B cell (primary cell): ENCODE measurements at regions not wholly inside any gene's neighbourhood (a gene's known extent, or its start where the extent isn't known, plus 50 kb on each side); places are given as distances from the start of the nearest gene placed in this dataset.
A peak's percentile ranks its signal among the peaks of the same experiment; 100 is the strongest.

Experiments
- ATAC-seq: fragments of 200-7000 bp; cut with Tn5 transposase; one replicate; pipeline ENCODE4 v1.10.0; 2021; ENCODE audit warnings: low read depth, mild to moderate bottlenecking, moderate number of reproducible peaks, moderate library complexity
- CTCF ChIA-PET: fragments of 350-600 bp; sonication (Branson Sonifier 250); formaldehyde crosslinking; loops from one replicate; lab custom pipeline; 2021; ENCODE audit warnings: antibody characterized with exemption, inconsistent platforms; lab: Charles Lee
- POLR2A ChIA-PET: fragments of 350-600 bp; sonication (Branson Sonifier 250); formaldehyde crosslinking; loops from one replicate; lab custom pipeline; 2021; ENCODE audit warnings: antibody characterized with exemption; lab: Charles Lee
- DNase-seq: peaks from one replicate; pipeline ENCODE4 v3.0.0; 2013
- H2AFZ ChIP-seq: 2 replicates; pipeline ENCODE4 v1.6.1; 2012; ENCODE audit warnings: mild to moderate bottlenecking, low read depth, low read length; ENCODE audit not compliant: insufficient read depth, poor library complexity, severe bottlenecking
- H3K27ac ChIP-seq, 2 donors: 1 replicate in 1 of 2; 2 replicates in 1 of 2; pipeline ENCODE4 v1.5.1; 2012 to 2013; ENCODE audit warnings: low read length in 2 of 2, mild to moderate bottlenecking in 2 of 2, moderate library complexity in 1 of 2
- H3K27me3 ChIP-seq, 4 experiments: fragments of 200-600 bp in 1 of 4; sonication (generic) in 1 of 4; replicated peaks in 1 of 4; 1 replicate in 2 of 4; 2 replicates in 2 of 4; pipeline versions ENCODE4 v1.6.1 to v1.7.0; 2013 to 2016; ENCODE audit warnings: low read length in 3 of 4, mild to moderate bottlenecking in 2 of 4, mixed read lengths in 1 of 4, moderate library complexity in 1 of 4; ENCODE audit not compliant: insufficient read depth in 4 of 4, control insufficient read depth in 3 of 4; ENCODE audit errors: control extremely low read depth in 1 of 4
- H3K36me3 ChIP-seq, 2 experiments: replicated peaks in 1 of 2; 1 replicate in 1 of 2; 2 replicates in 1 of 2; pipeline versions ENCODE4 v1.6.1 to v1.7.1; 2013; ENCODE audit warnings: low read length in 1 of 2; ENCODE audit not compliant: insufficient read depth in 2 of 2, control insufficient read depth in 1 of 2; ENCODE audit errors: control extremely low read depth in 1 of 2, extremely low read depth in 1 of 2
- H3K4me1 ChIP-seq, 2 donors: fragments of 200-600 bp in 1 of 2; sonication (generic) in 1 of 2; 1 replicate in 1 of 2; 2 replicates in 1 of 2; pipeline versions ENCODE4 v1.5.1 to v1.6.1; 2013 to 2017; ENCODE audit warnings: low read length in 2 of 2; ENCODE audit not compliant: control insufficient read depth in 2 of 2, insufficient read depth in 2 of 2
- H3K4me2 ChIP-seq: replicated peaks from 2 replicates; pipeline ENCODE3; 2012; ENCODE audit warnings: mild to moderate bottlenecking, low read depth, low read length; ENCODE audit not compliant: poor library complexity, severe bottlenecking
- H3K4me3 ChIP-seq, 5 experiments: fragments of 200-600 bp in 1 of 5; sonication (generic) in 1 of 5; 1 replicate in 3 of 5; 2 replicates in 2 of 5; pipeline versions ENCODE4 v1.5.1 to v1.7.0; 2011 to 2016; ENCODE audit warnings: low read length in 4 of 5, mild to moderate bottlenecking in 4 of 5, low read depth in 2 of 5, control low read depth in 1 of 5, moderate library complexity in 1 of 5; ENCODE audit not compliant: insufficient read depth in 1 of 5; ENCODE audit errors: control extremely low read depth in 1 of 5, extremely low read depth in 1 of 5
- H3K79me2 ChIP-seq: fragments of 200-600 bp; sonication (generic); one replicate; pipeline ENCODE4 v1.6.0; 2016; ENCODE audit warnings: low read length; ENCODE audit not compliant: control insufficient read depth, insufficient read depth
- H3K9ac ChIP-seq: fragments of 200-600 bp; sonication (generic); 2 replicates; pipeline ENCODE4 v1.6.1; 2017; ENCODE audit warnings: mild to moderate bottlenecking, low read length, moderate library complexity
- H3K9me3 ChIP-seq, 3 donors: one replicate each; pipeline versions ENCODE4 v1.6.1 to v1.7.1; 2013; ENCODE audit warnings: low read length in 2 of 3; ENCODE audit not compliant: control insufficient read depth in 2 of 3, insufficient read depth in 1 of 3; ENCODE audit errors: control extremely low read depth in 1 of 3
- H4K20me1 ChIP-seq: 2 replicates; pipeline ENCODE4 v1.6.0; 2012; ENCODE audit warnings: mild to moderate bottlenecking, low read length; ENCODE audit not compliant: insufficient read depth, control insufficient read depth, poor library complexity, severe bottlenecking
- H3K27ac Mint-ChIP-seq: one replicate; pipeline ENCODE4 v1.8.0; 2021; ENCODE audit warnings: mixed read lengths
- H3K27me3 Mint-ChIP-seq: one replicate; pipeline ENCODE4 v1.8.0; 2021; ENCODE audit warnings: mixed read lengths
- H3K4me1 Mint-ChIP-seq: one replicate; pipeline ENCODE4 v1.8.0; 2021; ENCODE audit warnings: mixed read lengths
- H3K4me3 Mint-ChIP-seq: one replicate; pipeline ENCODE4 v1.8.0; 2021; ENCODE audit warnings: mixed read lengths
- H3K9me3 Mint-ChIP-seq: one replicate; pipeline ENCODE4 v1.8.0; 2022; ENCODE audit warnings: mixed read lengths; ENCODE audit not compliant: insufficient read depth
- EZH2 ChIP-seq: IDR thresholded peaks from 2 replicates; pipeline ENCODE4 v1.6.1; 2012; ENCODE audit warnings: borderline replicate concordance, low read depth, mild to moderate bottlenecking, moderate library complexity, low read length; ENCODE audit not compliant: insufficient read depth, poor library complexity, severe bottlenecking
- WGBS: methylation state at CpG from one replicate; pipeline ENCODE4 v1.1.5; 2013; ENCODE audit warnings: missing lambda C conversion rate; ENCODE audit not compliant: insufficient coverage; 5-methylcytosine and 5-hydroxymethylcytosine counted together
- intact Hi-C: fragments of 100-400 bp; cut with micrococcal nuclease; formaldehyde crosslinking; loops from one replicate; pipeline ENCODE4 v1.10.0; 2022
- TF ChIP-seq, protein P1 (sequence below): fragments of 200-600 bp; IDR thresholded peaks from one replicate; pipeline ENCODE4 v1.8.0; 2022; ENCODE audit warnings: antibody characterized with exemption, mild to moderate bottlenecking

DNA sequence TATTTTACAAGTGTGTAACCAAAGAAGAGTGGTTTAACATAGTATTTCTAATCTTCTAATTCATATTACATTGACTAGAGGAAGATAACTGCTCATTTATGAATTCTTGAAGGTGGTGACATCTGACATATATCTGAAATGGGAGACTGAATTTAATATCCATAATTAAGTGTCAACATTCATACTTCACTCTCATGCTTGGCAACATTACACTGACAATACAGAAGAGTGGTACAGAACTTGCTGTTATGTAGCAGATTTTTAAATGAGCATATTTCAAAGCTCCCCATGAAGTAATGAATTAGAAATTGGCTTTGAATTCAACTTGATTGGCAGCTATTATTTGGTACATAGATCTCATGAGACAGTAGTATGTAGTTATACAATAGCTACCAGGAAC lies 125.8 kb upstream of the POT1 start:
- H3K4me3 ChIP-seq = no peak overlapping the region
- ChIA-PET CTCF (no interaction called here), POLR2A (no interaction called here)
- no peaks in the 10 kb centered on the region for H4K20me1 ChIP-seq
- no peak for DNase-seq
- Mint-ChIP-seq H3K4me3 (no peak overlapping the region), H3K27me3 (no peaks in the 10 kb centered on the region), H3K9me3 (no peaks in the 10 kb centered on the region), H3K27ac (no peak overlapping the region), H3K4me1 (no peaks in the 10 kb centered on the region)
- H3K36me3 ChIP-seq = no peaks in the 10 kb centered on the region
- H3K79me2 ChIP-seq = no peaks in the 10 kb centered on the region
- no peak for ATAC-seq
- TF ChIP-seq, protein P1, sequence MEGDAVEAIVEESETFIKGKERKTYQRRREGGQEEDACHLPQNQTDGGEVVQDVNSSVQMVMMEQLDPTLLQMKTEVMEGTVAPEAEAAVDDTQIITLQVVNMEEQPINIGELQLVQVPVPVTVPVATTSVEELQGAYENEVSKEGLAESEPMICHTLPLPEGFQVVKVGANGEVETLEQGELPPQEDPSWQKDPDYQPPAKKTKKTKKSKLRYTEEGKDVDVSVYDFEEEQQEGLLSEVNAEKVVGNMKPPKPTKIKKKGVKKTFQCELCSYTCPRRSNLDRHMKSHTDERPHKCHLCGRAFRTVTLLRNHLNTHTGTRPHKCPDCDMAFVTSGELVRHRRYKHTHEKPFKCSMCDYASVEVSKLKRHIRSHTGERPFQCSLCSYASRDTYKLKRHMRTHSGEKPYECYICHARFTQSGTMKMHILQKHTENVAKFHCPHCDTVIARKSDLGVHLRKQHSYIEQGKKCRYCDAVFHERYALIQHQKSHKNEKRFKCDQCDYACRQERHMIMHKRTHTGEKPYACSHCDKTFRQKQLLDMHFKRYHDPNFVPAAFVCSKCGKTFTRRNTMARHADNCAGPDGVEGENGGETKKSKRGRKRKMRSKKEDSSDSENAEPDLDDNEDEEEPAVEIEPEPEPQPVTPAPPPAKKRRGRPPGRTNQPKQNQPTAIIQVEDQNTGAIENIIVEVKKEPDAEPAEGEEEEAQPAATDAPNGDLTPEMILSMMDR = no peak
- no peak for TF ChIP-seq EZH2
- intact Hi-C loops = no loop called here
- H2AFZ ChIP-seq = no peak overlapping the region
- H3K27ac ChIP-seq = no peak overlapping the region
- no peaks in the 10 kb centered on the region for H3K27me3 ChIP-seq
- H3K9ac ChIP-seq = no peak overlapping the region
- H3K4me1 ChIP-seq = no peaks in the 10 kb centered on the region
- no peaks in the 10 kb centered on the region for H3K9me3 ChIP-seq
- H3K4me2 ChIP-seq = no peak overlapping the region

DNA sequence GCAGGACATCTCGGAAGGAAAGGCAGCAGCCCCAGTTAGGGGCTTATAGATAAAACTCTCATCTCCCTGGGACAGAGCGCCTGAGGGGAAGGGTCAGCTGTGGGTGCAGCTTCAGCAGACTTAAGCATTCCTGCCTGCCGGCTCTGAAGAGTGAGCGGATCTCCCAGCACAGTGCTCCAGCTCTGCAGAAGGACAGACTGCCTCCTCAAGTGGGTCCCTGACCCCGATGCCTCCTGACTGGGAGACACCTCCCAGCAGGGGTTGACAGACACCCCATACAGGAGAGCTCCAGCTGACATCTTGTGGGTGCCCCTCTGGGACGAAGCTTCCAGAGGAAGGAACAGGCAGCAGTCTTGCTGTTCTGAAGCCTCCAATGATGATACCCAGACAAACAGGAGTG lies 117.1 kb upstream of the POT1 start:
- 88% methylated on average over 6 of the region's 6 CpGs for WGBS

More for the DNA sequence above, 117.1 kb upstream of the POT1 start:
- Histone ChIP-seq H3K27me3 (no peaks in the 10 kb centered on the region), H3K4me1 (no peaks in the 10 kb centered on the region), H3K36me3 (no peaks in the 10 kb centered on the region), H3K4me3 (no peak overlapping the region), H3K9me3 (peaks cover 0 to 7% (median 0%) of the 10 kb centered on the region in 3 donors), H3K27ac (no peak overlapping the region), H3K9ac (no peak overlapping the region), H3K79me2 (no peaks in the 10 kb centered on the region), H2AFZ (no peak overlapping the region), H4K20me1 (no peaks in the 10 kb centered on the region), H3K4me2 (no peak overlapping the region)
- Mint-ChIP-seq H3K27me3 (no peaks in the 10 kb centered on the region), H3K27ac (no peak overlapping the region), H3K4me3 (no peak overlapping the region), H3K4me1 (no peaks in the 10 kb centered on the region), H3K9me3 (no peaks in the 10 kb centered on the region)
- no peak for TF ChIP-seq EZH2
- TF ChIP-seq, protein P1 = no peak
- ChIA-PET POLR2A (no interaction called here), CTCF (no interaction called here)
- peak; percentile 1 for DNase-seq
- no peak for ATAC-seq
- intact Hi-C loops = no loop called here
